Fibroblast of mammary gland (primary cell): ENCODE measurements at regions not wholly inside any gene's neighbourhood (a gene's known extent, or its start where the extent isn't known, plus 50 kb on each side); places are given as distances from the start of the nearest gene placed in this dataset.
A peak's percentile ranks its signal among the peaks of the same experiment; 100 is the strongest.

Source experiments
- DNase-seq: peaks from one replicate; pipeline ENCODE4 v3.0.0-alpha.2; 2010; ENCODE audit warnings: low read depth
- H3K4me3 ChIP-seq: 2 replicates; pipeline ENCODE4 v1.5.1; 2011; ENCODE audit warnings: low read depth, mild to moderate bottlenecking, low read length, moderate library complexity; ENCODE audit not compliant: control insufficient read depth
- TF ChIP-seq, protein P1 (sequence below): conservative IDR thresholded peaks from 2 replicates; pipeline ENCODE4 v1.5.1; 2011; ENCODE audit warnings: low read depth, low read length, inconsistent platforms; ENCODE audit not compliant: control insufficient read depth, insufficient read depth

DNA sequence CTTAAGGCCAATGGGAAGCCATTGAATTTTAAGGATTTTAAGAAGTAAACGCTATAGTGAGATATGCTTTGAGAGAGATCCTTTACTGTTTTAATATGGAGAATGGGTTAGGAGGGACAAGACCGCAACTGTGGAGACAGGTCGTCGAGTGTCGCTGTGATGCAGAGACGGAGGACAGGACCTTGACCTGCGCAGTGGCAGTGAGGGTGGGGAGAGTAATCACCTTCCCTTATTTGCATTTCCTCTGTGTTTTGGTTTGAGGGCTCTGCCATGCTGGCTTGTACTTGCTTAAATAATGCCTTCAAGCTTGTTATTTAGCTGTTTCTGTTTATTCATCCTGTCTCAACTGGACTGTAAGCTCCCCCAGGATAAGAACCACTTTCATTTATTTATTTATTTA lies 345.0 kb downstream of the FBXW7 start:
- no peak overlapping the region for H3K4me3 ChIP-seq
- TF ChIP-seq, protein P1, sequence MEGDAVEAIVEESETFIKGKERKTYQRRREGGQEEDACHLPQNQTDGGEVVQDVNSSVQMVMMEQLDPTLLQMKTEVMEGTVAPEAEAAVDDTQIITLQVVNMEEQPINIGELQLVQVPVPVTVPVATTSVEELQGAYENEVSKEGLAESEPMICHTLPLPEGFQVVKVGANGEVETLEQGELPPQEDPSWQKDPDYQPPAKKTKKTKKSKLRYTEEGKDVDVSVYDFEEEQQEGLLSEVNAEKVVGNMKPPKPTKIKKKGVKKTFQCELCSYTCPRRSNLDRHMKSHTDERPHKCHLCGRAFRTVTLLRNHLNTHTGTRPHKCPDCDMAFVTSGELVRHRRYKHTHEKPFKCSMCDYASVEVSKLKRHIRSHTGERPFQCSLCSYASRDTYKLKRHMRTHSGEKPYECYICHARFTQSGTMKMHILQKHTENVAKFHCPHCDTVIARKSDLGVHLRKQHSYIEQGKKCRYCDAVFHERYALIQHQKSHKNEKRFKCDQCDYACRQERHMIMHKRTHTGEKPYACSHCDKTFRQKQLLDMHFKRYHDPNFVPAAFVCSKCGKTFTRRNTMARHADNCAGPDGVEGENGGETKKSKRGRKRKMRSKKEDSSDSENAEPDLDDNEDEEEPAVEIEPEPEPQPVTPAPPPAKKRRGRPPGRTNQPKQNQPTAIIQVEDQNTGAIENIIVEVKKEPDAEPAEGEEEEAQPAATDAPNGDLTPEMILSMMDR: no peak

DNA sequence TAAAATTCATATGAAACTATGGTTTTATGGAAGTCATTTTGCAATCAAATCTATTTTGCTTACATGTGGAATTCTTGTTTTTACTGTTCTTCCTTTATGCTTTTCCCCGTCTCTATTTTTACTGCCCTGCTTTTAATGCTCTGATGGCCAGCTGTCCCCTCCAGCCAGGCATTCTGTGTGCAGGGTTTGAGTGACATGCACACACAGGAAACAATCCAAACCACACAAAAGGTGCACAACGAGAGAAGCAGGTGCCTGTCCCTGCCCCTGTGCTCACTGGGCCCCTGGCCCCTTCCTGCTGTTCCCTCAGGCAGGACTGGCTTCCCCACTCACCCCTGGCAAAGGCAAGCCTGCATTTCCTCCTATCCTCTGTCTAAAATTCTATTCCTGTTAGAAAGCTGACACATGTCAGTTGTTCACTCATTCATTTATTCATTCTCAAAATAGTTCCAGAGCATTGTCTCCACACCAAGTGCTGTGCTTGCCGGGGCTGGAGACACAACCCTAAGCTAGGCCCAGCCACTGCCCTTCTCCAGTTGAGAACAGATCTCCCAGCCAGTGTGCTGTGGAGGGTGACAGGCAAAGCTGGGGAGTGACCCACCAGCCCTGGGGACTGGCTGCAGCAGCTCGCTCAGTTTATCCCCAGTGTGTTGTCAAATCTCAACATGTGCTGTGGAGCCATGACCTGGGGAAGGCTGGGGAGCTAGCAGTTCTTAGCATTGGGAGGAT lies 346.3 kb downstream of the FBXW7 start:
- no peak overlapping the region for H3K4me3 ChIP-seq
- no peak for DNase-seq
- TF ChIP-seq, protein P1: no peak

More for the DNA sequence above, 345.0 kb downstream of the FBXW7 start:
- no peak for DNase-seq

DNA sequence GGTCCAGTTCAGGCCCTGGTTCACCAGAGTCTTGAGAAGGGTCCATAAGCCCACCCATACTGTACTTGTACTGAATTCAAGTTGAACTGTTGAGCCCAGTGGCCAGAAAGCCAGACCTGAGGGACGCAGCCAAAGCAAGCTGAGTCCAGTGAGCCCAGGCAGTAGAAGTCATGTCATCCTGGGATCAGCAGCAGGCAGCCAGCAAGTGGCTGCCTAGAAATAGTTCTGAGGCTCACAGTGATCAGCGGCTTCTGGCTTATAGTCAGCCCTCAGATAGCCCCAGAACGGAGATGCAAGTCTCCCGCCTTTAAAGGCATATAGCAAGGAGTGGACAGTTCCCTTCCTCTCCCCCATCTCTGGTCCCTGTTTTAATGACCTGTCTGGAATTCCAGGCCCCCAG lies 347.1 kb downstream of the FBXW7 start:
- TF ChIP-seq, protein P1: no peak
- DNase-seq: no peak
- no peak overlapping the region for H3K4me3 ChIP-seq

DNA sequence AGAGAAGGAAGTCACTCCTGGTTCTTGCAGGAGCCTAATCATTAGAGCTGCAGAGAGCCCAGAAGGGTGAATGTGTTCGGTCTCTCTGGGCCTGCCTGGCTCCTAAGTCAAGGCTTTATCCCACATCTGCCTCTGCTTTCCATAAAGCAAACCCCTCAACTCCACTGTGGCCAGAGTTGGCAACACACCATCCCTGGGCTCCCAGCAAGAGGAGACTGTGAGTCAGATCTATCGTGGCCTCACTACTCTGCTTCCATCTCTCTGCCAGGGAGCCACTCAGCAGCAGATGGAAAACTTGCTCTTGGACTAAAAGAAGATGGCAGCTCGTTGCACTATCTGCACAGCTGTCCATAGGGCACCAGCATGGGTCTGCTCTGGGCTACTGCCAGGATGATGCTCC lies 348.2 kb downstream of the FBXW7 start:
- no peak overlapping the region for H3K4me3 ChIP-seq
- TF ChIP-seq, protein P1: no peak
- DNase-seq: peak; percentile 56

DNA sequence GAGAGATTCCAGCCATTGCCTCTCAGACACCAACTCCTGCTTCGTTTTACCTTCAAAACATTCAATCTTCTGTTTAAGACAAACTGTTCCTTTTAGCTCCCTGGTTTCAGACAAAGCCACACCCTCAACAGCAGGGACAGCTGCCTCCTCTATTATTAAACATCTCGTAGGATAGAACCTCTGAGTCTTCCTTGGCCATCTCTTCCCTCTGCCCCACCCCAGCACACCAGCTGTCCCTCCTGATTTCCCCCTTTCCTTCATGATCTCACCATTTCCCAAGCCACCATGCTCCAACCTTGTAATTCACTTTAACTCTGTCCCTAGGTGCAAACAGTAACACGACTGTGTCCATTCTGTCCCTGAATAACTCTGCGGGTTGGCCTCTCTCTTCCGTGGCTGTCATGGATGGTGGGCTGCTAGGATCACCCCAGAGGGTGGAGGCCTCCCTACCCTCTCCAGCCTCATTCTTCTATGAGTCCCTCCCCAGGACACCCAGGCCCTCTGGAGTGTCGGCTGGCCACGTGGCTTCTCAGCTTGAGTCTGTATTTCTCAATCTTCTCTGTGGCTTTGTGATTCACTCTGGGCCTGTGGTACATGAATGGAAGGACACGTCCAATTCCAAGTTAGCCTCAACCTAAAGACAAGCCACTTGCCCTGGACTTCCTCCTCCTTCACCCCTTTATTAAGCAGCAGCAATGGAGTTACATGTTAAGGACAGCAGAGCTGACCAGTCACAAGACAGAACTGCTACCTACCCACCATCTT lies 349.9 kb downstream of the FBXW7 start:
- TF ChIP-seq, protein P1: no peak
- DNase-seq: peak; percentile 27
- H3K4me3 ChIP-seq: no peak overlapping the region

DNA sequence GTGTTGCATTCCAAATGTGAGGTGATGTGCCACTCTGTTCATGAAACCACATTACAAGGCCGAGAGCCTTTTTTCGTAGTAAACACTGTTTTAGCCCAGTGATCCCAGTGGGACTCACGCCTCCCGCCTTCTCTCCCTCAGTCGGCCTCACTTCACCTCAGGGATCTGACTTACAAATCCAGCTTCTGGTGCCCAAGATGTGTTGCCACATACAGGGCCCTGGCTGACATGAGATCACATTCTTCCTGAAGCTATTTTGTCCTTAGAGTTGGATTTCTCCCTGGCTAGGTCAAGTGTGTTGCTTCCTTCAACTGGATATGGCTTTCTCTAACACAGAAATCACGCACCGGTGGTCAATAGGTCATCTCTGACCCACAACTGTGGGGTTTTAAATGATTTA lies 354.7 kb downstream of the FBXW7 start:
- TF ChIP-seq, protein P1: no peak
- no peak overlapping the region for H3K4me3 ChIP-seq
- DNase-seq: no peak
